NCI-H1092 treated with DMSO at 0.1 percent for 48 hours (cell line): ENCODE measurements at regions not wholly inside any gene's neighbourhood (a gene's known extent, or its start where the extent isn't known, plus 50 kb on each side); places are given as distances from the start of the nearest gene placed in this dataset.
"Not testable (repeated sequence)": the region's sequence is repeated elsewhere in the genome, so short reads cannot be mapped to it uniquely, and the experiment has no call there.

Experiments used
- DNase-seq: peaks from one replicate; lab custom pipeline; 2025; lab: John Stamatoyannopoulos, UW

DNA sequence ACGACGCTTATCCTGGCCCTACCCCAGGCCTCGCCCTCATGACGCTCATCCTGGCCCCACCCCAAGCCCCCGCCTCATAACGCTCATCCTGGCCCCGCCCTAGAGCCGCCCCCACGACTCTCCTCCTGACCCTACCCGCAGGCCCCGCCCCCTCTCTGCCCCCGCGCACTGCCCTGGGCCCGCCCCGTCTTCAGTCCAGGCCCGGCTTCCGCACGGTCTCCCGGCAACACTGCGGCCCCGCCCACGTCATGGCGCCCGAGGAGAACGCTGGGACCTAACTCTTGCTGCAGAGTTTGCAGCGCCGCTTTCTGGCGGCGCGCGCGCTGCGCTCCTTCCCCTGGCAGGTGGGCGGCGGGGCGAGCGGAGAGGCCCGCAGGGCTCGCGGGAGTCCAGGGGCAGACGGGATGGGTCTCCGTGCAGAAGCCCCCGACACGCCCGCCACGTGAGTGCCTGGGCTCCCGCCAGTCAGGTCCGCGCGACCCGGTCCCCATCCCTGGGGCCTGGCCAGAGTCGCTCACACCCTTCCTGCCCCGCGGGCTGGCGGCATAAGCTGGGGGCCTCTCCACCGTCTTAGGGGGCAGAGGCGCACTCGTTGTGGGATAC, 52.5 kb upstream of the ROPN1B start:
- DNase-seq, result peak; percentile 96

DNA sequence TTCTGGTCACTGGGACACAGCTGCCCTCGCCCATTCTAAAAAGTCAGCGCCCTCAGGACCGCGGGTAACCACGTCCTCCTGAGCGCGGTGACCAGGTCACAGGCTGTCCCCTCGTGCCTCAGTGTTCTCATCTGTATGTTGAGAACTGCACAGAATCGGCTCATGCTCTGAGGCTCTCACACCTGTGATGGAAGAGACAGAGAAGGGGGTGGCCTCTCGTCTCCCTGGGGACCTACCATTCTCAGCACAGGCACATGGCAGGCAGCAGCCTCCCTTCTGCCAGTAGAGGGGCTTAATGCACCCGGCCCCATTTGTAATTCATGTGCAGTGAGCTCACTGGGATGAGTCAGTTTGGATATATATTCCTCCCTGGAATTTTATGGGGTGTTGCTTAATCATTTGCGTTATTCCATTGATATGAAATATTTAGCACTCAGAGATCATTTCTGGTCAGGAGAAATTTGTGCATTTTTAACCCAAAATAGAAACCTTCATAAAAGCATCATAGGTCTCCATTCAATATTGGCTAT, 51.9 kb upstream of the ROPN1B start:
- peak; percentile 35 for DNase-seq

DNA sequence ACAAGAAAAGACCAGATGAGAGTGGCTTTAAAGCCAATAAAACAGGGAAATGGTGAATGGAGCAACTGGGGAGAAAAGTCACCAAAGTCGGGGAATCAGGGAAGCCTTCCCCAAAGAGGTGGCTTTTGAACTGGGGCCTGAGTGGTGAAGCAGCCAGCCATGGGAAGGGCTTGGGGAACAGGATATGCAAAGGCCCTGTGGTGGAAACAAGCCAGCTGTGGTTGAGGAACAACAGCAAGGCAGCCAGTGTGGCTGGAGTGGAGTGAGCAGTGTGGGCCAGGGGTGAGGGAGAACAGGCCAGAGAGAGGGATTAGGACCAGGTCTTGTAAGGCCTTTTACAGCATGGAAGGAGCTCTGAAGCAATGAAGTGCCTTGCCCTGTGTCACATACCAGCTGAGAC, 51.0 kb upstream of the ROPN1B start:
- not testable (repeated sequence) for DNase-seq

DNA sequence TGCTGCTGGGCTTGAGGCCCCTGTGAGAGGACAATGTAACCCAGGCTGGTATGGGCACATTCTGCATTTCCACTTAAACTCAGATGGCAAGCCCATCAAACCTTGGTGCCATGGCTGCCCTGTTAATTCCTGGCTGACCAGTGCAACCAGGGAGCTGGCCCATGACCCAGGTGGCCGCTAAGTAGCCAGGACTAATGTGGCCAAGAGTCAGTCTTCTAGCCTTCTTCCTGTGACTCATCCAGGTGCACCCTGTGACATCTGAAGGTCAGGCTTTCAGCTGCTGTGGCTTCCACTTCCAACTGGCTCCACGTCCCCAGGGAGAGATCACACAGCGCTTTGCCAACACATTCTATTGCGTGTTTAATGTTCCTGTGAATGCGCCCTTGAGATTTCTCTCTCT, 50.5 kb upstream of the ROPN1B start:
- DNase-seq, result not testable (repeated sequence)

- not testable (repeated sequence) for DNase-seq
Observed at GRCh38 chr3:125918866-125919265, 50.1 kb upstream of the ROPN1B start.
